DOHH2 (cell line): ENCODE measurements at regions not wholly inside any gene's neighbourhood (a gene's known extent, or its start where the extent isn't known, plus 50 kb on each side); places are given as distances from the start of the nearest gene placed in this dataset.

Experiments
- EZH2phosphoT487 ChIP-seq: fragments of 200-600 bp; sonication (generic); IDR thresholded peaks from 2 replicates; pipeline ENCODE4 v1.6.1; 2017; ENCODE audit warnings: borderline replicate concordance, mild to moderate bottlenecking, antibody characterized with exemption, low read length, moderate library complexity, mixed read lengths
- TF ChIP-seq, protein P1 (sequence below): fragments of 200-600 bp; sonication (generic); IDR thresholded peaks from one replicate; pipeline ENCODE4 v1.5.1; 2014; ENCODE audit warnings: antibody characterized with exemption, mild to moderate bottlenecking, low read depth, low read length; ENCODE audit not compliant: poor library complexity, severe bottlenecking

DNA sequence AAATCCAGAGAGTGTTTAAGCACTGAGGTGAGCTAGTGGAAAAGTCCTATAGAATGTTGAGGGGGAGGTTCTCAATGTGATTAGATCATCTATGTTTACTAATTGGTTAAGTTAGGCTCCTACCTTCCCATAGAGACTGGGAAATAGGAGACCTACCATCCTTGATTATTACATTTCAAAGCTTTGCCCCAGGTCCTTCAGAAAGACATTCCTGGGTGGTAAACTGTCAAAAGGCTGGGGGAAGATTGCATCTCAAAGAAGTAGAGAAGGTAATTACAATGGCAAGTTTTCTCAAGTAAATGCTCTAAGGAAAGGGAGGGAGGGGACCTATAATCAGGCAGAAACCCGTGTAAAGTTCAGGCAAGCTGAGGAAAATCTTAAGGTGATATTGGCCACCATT, 247.8 kb upstream of the SMIM30 start:
- TF ChIP-seq, protein P1, sequence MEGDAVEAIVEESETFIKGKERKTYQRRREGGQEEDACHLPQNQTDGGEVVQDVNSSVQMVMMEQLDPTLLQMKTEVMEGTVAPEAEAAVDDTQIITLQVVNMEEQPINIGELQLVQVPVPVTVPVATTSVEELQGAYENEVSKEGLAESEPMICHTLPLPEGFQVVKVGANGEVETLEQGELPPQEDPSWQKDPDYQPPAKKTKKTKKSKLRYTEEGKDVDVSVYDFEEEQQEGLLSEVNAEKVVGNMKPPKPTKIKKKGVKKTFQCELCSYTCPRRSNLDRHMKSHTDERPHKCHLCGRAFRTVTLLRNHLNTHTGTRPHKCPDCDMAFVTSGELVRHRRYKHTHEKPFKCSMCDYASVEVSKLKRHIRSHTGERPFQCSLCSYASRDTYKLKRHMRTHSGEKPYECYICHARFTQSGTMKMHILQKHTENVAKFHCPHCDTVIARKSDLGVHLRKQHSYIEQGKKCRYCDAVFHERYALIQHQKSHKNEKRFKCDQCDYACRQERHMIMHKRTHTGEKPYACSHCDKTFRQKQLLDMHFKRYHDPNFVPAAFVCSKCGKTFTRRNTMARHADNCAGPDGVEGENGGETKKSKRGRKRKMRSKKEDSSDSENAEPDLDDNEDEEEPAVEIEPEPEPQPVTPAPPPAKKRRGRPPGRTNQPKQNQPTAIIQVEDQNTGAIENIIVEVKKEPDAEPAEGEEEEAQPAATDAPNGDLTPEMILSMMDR = no peak
- no peak for TF ChIP-seq EZH2phosphoT487
